GM23338 (cell line): ENCODE measurements at regions not wholly inside any gene's neighbourhood (a gene's known extent, or its start where the extent isn't known, plus 50 kb on each side); places are given as distances from the start of the nearest gene placed in this dataset.

ENCODE experiments used
- ATAC-seq: fragments of 200-7000 bp; cut with Tn5 transposase; 3 replicates; pipeline ENCODE4 v1.9.1; 2020
- DNase-seq: peaks from one replicate; pipeline ENCODE4 v3.0.0-alpha.2; 2015; ENCODE audit warnings: low spot score
- H2AFZ ChIP-seq: fragments of 200-600 bp; sonication (generic); 2 replicates; pipeline ENCODE4 v1.8.0; 2016; ENCODE audit warnings: antibody characterized with exemption, mild to moderate bottlenecking, moderate library complexity
- H3F3A ChIP-seq: fragments of 200-600 bp; sonication (generic); replicated peaks from 2 replicates; pipeline ENCODE4 v1.8.0; 2017; ENCODE audit warnings: antibody characterized with exemption, mixed run types, low read depth
- H3K27ac ChIP-seq: fragments of 200-600 bp; sonication (generic); 2 replicates; pipeline ENCODE4 v1.6.1; 2016; ENCODE audit warnings: low read depth
- H3K27me3 ChIP-seq: fragments of 200-600 bp; sonication (generic); 2 replicates; pipeline ENCODE4 v1.8.0; 2016; ENCODE audit warnings: mild to moderate bottlenecking, mixed run types, moderate library complexity; ENCODE audit not compliant: insufficient read depth
- H3K36me3 ChIP-seq: fragments of 200-600 bp; sonication (generic); 2 replicates; pipeline ENCODE4 v1.8.0; 2016; ENCODE audit warnings: mild to moderate bottlenecking; ENCODE audit not compliant: insufficient read depth
- H3K4me1 ChIP-seq: fragments of 200-600 bp; sonication (generic); 2 replicates; pipeline ENCODE4 v1.8.0; 2016; ENCODE audit warnings: mild to moderate bottlenecking, moderate library complexity; ENCODE audit not compliant: insufficient read depth
- H3K4me2 ChIP-seq: fragments of 200-600 bp; sonication (generic); 2 replicates; pipeline ENCODE4 v1.7.1; 2017; ENCODE audit warnings: mixed run types
- H3K4me3 ChIP-seq: fragments of 200-600 bp; sonication (generic); 2 replicates; pipeline ENCODE4 v1.6.1; 2016; ENCODE audit warnings: mixed run types
- H3K79me2 ChIP-seq: fragments of 200-600 bp; sonication (generic); replicated peaks from 2 replicates; pipeline ENCODE4 v1.8.0; 2017; ENCODE audit warnings: mild to moderate bottlenecking; ENCODE audit not compliant: insufficient read depth
- H3K9me2 ChIP-seq: fragments of 200-600 bp; sonication (generic); 2 replicates; pipeline ENCODE4 v1.8.0; 2017; ENCODE audit not compliant: insufficient read depth
- H4K20me1 ChIP-seq: fragments of 200-600 bp; sonication (generic); replicated peaks from 2 replicates; pipeline ENCODE4 v1.8.0; 2017; ENCODE audit warnings: mild to moderate bottlenecking; ENCODE audit not compliant: insufficient read depth
- H3K27ac Mint-ChIP-seq: 2 replicates; pipeline ENCODE4 v1.8.0; 2020; ENCODE audit warnings: inconsistent platforms, mild to moderate bottlenecking, moderate library complexity, mixed read lengths
- H3K27me3 Mint-ChIP-seq: 3 replicates; pipeline ENCODE4 v1.8.0; 2022; ENCODE audit warnings: low read depth, mild to moderate bottlenecking, moderate library complexity, mixed read lengths, inconsistent platforms; ENCODE audit not compliant: insufficient read depth, poor library complexity
- H3K36me3 Mint-ChIP-seq: 3 replicates; pipeline ENCODE4 v1.8.0; 2021; ENCODE audit warnings: low read depth, mild to moderate bottlenecking, inconsistent platforms, moderate library complexity, mixed read lengths
- H3K4me1 Mint-ChIP-seq: 3 replicates; pipeline ENCODE4 v1.8.0; 2020; ENCODE audit warnings: mild to moderate bottlenecking, inconsistent platforms, mixed read lengths
- H3K4me3 Mint-ChIP-seq: 3 replicates; pipeline ENCODE4 v1.8.0; 2021; ENCODE audit warnings: moderate library complexity, mild to moderate bottlenecking, inconsistent platforms, mixed read lengths
- H3K9me3 Mint-ChIP-seq: 3 replicates; pipeline ENCODE4 v1.8.0; 2020; ENCODE audit warnings: moderate library complexity, mild to moderate bottlenecking, inconsistent platforms, mixed read lengths
- CREB1 ChIP-seq: fragments of 250-450 bp; sonication (Bioruptor Pico); IDR thresholded peaks from 2 replicates; pipeline ENCODE4 v1.5.0; 2020; ENCODE audit warnings: low read depth, mild to moderate bottlenecking, moderate library complexity
- CTCF ChIP-seq, 2 experiments: fragments of 200-600 bp in 1 of 2; sonication (generic) in 1 of 2; conservative IDR thresholded peaks; 2 replicates each; pipeline versions ENCODE4 v1.5.1 to v1.6.1; 2016 to 2017; ENCODE audit warnings: antibody characterized with exemption in 2 of 2, low read depth in 2 of 2, mild to moderate bottlenecking in 2 of 2, moderate library complexity in 1 of 2
- EZH2 ChIP-seq: fragments of 200-600 bp; sonication (generic); IDR thresholded peaks from one replicate; pipeline ENCODE4 v1.8.0; 2017; ENCODE audit warnings: antibody characterized with exemption, mild to moderate bottlenecking, low read depth; ENCODE audit not compliant: unreplicated experiment
- EZH2phosphoT487 ChIP-seq: fragments of 200-600 bp; sonication (generic); IDR thresholded peaks from one replicate; pipeline ENCODE4 v1.8.1; 2018; ENCODE audit warnings: antibody characterized with exemption; ENCODE audit not compliant: unreplicated experiment
- JUNB ChIP-seq: IDR thresholded peaks from one replicate; pipeline ENCODE4 v1.6.1; 2016; ENCODE audit warnings: antibody characterized with exemption; ENCODE audit not compliant: unreplicated experiment
- NANOG ChIP-seq: IDR thresholded peaks from 2 replicates; pipeline ENCODE4 v1.6.1; 2016; ENCODE audit warnings: antibody characterized with exemption, borderline replicate concordance
- POLR2AphosphoS5 ChIP-seq: IDR thresholded peaks from 2 replicates; pipeline ENCODE4 v1.6.1; 2016; ENCODE audit warnings: antibody characterized with exemption, low read depth
- REST ChIP-seq: IDR thresholded peaks from one replicate; pipeline ENCODE4 v1.6.1; 2018; ENCODE audit warnings: antibody characterized with exemption; ENCODE audit not compliant: unreplicated experiment
- STAT1 ChIP-seq: IDR thresholded peaks from one replicate; pipeline ENCODE4 v1.6.1; 2016; ENCODE audit warnings: antibody characterized with exemption; ENCODE audit not compliant: unreplicated experiment
- ZNF114 ChIP-seq: fragments of 250-450 bp; sonication (Bioruptor Pico); IDR thresholded peaks from 2 replicates; pipeline ENCODE4 v1.5.0; 2020; ENCODE audit warnings: mild to moderate bottlenecking, moderate library complexity
- ZNF331 ChIP-seq: fragments of 250-450 bp; sonication (Bioruptor Pico); IDR thresholded peaks from 2 replicates; pipeline ENCODE4 v1.5.0; 2020; ENCODE audit warnings: low read depth, mild to moderate bottlenecking, moderate library complexity
- ZNF462 ChIP-seq: fragments of 250-450 bp; sonication (Bioruptor Pico); IDR thresholded peaks from 2 replicates; pipeline ENCODE4 v1.5.0; 2020; ENCODE audit warnings: mild to moderate bottlenecking, moderate library complexity

GRCh38 chr5:115402822-115403577 lies 106.5 kb upstream of the CCDC112 start (continued):
- TF ChIP-seq ZNF331 (CRISPR knock-in tag) = no peak

- DNase-seq = no peak
- no peaks in the 10 kb centered on the region for H3F3A ChIP-seq
- no peaks in the 10 kb centered on the region for H3K4me1 Mint-ChIP-seq
- no peaks in the 10 kb centered on the region for H3K36me3 ChIP-seq
- H3K27me3 Mint-ChIP-seq = no peaks in the 10 kb centered on the region
- no peak overlapping the region for H3K27ac ChIP-seq
- H3K36me3 Mint-ChIP-seq = no peaks in the 10 kb centered on the region
- no peaks in the 10 kb centered on the region for H3K79me2 ChIP-seq
- H3K27ac Mint-ChIP-seq = no peak overlapping the region
- H3K9me2 ChIP-seq = peaks cover 1% of the 10 kb centered on the region; the same call in 1 of the 2 replicates
- ATAC-seq = no peak
- H3K4me3 Mint-ChIP-seq = no peak overlapping the region
- no peak overlapping the region for H3K4me3 ChIP-seq
- no peak overlapping the region for H3K4me2 ChIP-seq
- no peaks in the 10 kb centered on the region for H3K4me1 ChIP-seq
- no peaks in the 10 kb centered on the region for H3K27me3 ChIP-seq
- no peaks in the 10 kb centered on the region for H4K20me1 ChIP-seq
- H3K9me3 Mint-ChIP-seq = no peaks in the 10 kb centered on the region; the same call in 1 of the 3 replicates
- H2AFZ ChIP-seq = peak overlapping the region; percentile 38; the same call in 1 of the 2 replicates
- TF ChIP-seq STAT1 = no peak
- TF ChIP-seq ZNF462 = no peak
- no peak for TF ChIP-seq REST
- no peak for TF ChIP-seq EZH2
- no peak for TF ChIP-seq JUNB
- TF ChIP-seq POLR2AphosphoS5 = no peak
- no peak for TF ChIP-seq CREB1
- TF ChIP-seq NANOG = no peak
- no peak for TF ChIP-seq ZNF331 (CRISPR knock-in tag)
- no peak for TF ChIP-seq EZH2phosphoT487
- TF ChIP-seq CTCF (conservative IDR thresholded peaks at IDR 0.05; ENCODE audit: low read depth in 2 of 2) = no peak
- TF ChIP-seq ZNF114 (CRISPR knock-in tag) = no peak
Observed at GRCh38 chr5:115402092-115402491, 105.6 kb upstream of the CCDC112 start.
